Choroid plexus epithelial cell (primary cell): ENCODE measurements at regions not wholly inside any gene's neighbourhood (a gene's known extent, or its start where the extent isn't known, plus 50 kb on each side); places are given as distances from the start of the nearest gene placed in this dataset.

ENCODE experiments used
- DNase-seq: peaks from one replicate; pipeline ENCODE4 v3.0.0-alpha.2; 2010; ENCODE audit warnings: low read depth
- H3K4me3 ChIP-seq: 2 replicates; pipeline ENCODE4 v1.5.1; 2011; ENCODE audit warnings: low read depth, mild to moderate bottlenecking, control low read depth, low read length, moderate library complexity
- CTCF ChIP-seq: conservative IDR thresholded peaks from 2 replicates; pipeline ENCODE4 v1.5.1; 2011; ENCODE audit warnings: low read depth, mild to moderate bottlenecking, control low read depth, inconsistent platforms, low read length, moderate library complexity

- no peak for TF ChIP-seq CTCF
- DNase-seq: no peak
- H3K4me3 ChIP-seq: no peak overlapping the region
Observed at GRCh38 chr3:95717048-95717447, 1097.3 kb upstream of the EPHA6 start.

- no peak overlapping the region for H3K4me3 ChIP-seq
- TF ChIP-seq CTCF: no peak
- no peak for DNase-seq
Observed at GRCh38 chr3:95718168-95718567, 1096.2 kb upstream of the EPHA6 start.

GRCh38 chr3:95719481-95719880, 1094.9 kb upstream of the EPHA6 start:
- no peak for TF ChIP-seq CTCF
- DNase-seq: no peak
- no peak overlapping the region for H3K4me3 ChIP-seq

- no peak for DNase-seq
- TF ChIP-seq CTCF: no peak
- no peak overlapping the region for H3K4me3 ChIP-seq
Observed at GRCh38 chr3:95721938-95722337, 1092.5 kb upstream of the EPHA6 start.

GRCh38 chr3:95725770-95726169, 1088.6 kb upstream of the EPHA6 start:
- no peak for TF ChIP-seq CTCF
- no peak overlapping the region for H3K4me3 ChIP-seq
- no peak for DNase-seq

- H3K4me3 ChIP-seq: no peak overlapping the region
- TF ChIP-seq CTCF: no peak
- no peak for DNase-seq
Observed at GRCh38 chr3:95731753-95732152, 1082.6 kb upstream of the EPHA6 start.

GRCh38 chr3:95733336-95733735, 1081.1 kb upstream of the EPHA6 start:
- no peak overlapping the region for H3K4me3 ChIP-seq
- TF ChIP-seq CTCF: no peak
- no peak for DNase-seq
